ENCODE measurements at regions not wholly inside any gene's neighbourhood (a gene's known extent, or its start where the extent isn't known, plus 50 kb on each side); places are given as distances from the start of the nearest gene placed in this dataset.

DNA sequence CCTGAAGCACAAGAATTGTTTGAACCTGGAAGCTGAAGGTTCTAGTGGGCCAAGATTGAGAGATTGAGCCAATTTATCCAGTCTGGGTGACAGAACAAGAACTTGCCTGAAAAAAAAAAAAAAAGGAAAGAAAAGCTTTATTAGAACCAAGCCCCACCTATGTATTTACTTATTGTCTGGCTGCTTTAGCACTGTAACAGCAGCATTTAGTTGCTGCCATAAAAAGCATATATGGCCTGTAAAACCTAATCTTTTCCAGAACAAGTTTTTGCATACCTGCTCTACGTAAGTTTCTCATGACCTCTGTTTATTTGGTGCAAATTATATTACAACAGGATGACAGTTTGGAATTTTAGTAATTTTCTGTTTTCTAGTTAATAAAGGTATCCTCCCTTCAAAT is 1565.6 kb upstream of the LRRTM1 start:
- Histone ChIP-seq H3K9ac (ENCODE audit: low read depth, low read length) (no peak overlapping the region), H3K36me3 (ENCODE audit: control insufficient read depth, insufficient read depth, low read length) (no peaks in the 10 kb centered on the region)

DNA sequence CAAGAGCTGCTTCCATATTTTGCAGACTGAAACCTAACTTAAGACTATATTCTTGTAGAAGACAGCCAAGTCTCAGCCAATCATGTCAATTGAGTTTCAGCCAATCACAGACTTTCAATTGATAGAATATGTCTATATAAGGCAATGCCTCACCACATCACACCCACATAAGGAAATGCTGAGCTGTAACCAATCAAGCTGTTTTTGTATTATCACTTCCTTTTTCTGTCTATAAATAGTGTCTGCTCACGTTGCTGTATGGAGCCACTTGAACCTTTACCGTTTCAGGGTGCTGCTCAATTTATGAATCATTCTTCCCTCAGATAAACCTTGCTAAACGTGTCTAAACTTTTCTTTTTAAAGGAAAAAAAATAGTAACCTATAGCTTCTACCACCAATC is 1554.4 kb upstream of the LRRTM1 start:
- Histone ChIP-seq H3K27me3 (ENCODE audit: control insufficient read depth, insufficient read depth, low read length) (no peaks in the 10 kb centered on the region), H3K9me3 (ENCODE audit: control insufficient read depth, insufficient read depth, low read length) (no peaks in the 10 kb centered on the region), H3K4me3 (ENCODE audit: low read depth, low read length) (no peak overlapping the region), H3K9ac (ENCODE audit: low read depth, low read length) (no peak overlapping the region), H3K36me3 (ENCODE audit: control insufficient read depth, insufficient read depth, low read length) (no peaks in the 10 kb centered on the region), H3K4me1 (ENCODE audit: control insufficient read depth, insufficient read depth, low read length) (no peaks in the 10 kb centered on the region)

More for the DNA sequence above, 1565.6 kb upstream of the LRRTM1 start:
- H3K4me1 ChIP-seq (ENCODE audit: control insufficient read depth, insufficient read depth, low read length) = no peaks in the 10 kb centered on the region
- no peaks in the 10 kb centered on the region for H3K27me3 ChIP-seq (ENCODE audit: control insufficient read depth, insufficient read depth, low read length)
- H3K4me3 ChIP-seq (ENCODE audit: low read depth, low read length) = no peak overlapping the region
- no peaks in the 10 kb centered on the region for H3K9me3 ChIP-seq (ENCODE audit: control insufficient read depth, insufficient read depth, low read length)

DNA sequence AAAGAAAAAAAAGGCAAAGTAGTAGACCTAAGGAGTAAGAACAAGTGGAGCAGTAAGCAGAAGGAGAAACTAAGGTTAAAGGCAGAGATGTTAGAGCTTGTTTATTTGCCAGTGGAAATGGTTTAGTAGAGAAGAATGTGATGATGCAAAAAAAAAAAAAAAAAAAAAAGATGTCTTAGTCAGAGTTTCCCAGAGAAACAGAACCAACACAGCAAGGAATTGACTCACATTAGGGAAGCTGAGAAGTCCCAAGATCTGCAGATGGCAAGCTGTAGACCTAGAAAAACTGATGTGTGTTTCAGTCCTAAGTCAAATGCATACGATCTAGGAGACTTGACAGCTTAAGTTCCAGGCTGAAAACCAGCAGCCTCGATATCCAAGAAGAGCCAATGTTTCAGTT is 1548.8 kb upstream of the LRRTM1 start:
- H3K9me3 ChIP-seq (ENCODE audit: control insufficient read depth, insufficient read depth, low read length) = no peaks in the 10 kb centered on the region
- H3K27me3 ChIP-seq (ENCODE audit: control insufficient read depth, insufficient read depth, low read length) = no peaks in the 10 kb centered on the region
- H3K4me1 ChIP-seq (ENCODE audit: control insufficient read depth, insufficient read depth, low read length) = no peaks in the 10 kb centered on the region
- no peak overlapping the region for H3K4me3 ChIP-seq (ENCODE audit: low read depth, low read length)
- no peak overlapping the region for H3K9ac ChIP-seq (ENCODE audit: low read depth, low read length)
- H3K36me3 ChIP-seq (ENCODE audit: control insufficient read depth, insufficient read depth, low read length) = no peaks in the 10 kb centered on the region

DNA sequence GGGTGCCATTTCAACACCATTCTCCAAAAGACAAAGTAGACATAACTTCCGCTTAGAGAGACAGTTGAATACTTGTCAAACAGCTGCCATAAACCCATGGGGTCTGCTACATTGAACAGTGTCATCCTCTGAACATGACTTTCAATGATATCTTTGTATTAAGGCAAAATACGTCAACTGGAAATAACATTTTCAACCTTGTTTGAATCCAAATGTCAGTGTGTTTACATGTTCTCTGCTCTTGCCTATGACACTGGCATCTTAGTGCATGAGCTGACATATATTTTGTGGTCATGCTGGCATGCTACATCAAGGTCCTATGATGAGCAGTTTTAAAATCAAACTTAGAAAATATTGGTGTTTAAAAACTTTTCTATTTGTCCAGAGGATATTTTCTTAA is 1548.1 kb upstream of the LRRTM1 start:
- Histone ChIP-seq H3K9me3 (ENCODE audit: control insufficient read depth, insufficient read depth, low read length) (no peaks in the 10 kb centered on the region), H3K36me3 (ENCODE audit: control insufficient read depth, insufficient read depth, low read length) (no peaks in the 10 kb centered on the region), H3K27me3 (ENCODE audit: control insufficient read depth, insufficient read depth, low read length) (no peaks in the 10 kb centered on the region), H3K4me3 (ENCODE audit: low read depth, low read length) (no peak overlapping the region), H3K9ac (ENCODE audit: low read depth, low read length) (no peak overlapping the region), H3K4me1 (ENCODE audit: control insufficient read depth, insufficient read depth, low read length) (no peaks in the 10 kb centered on the region)

DNA sequence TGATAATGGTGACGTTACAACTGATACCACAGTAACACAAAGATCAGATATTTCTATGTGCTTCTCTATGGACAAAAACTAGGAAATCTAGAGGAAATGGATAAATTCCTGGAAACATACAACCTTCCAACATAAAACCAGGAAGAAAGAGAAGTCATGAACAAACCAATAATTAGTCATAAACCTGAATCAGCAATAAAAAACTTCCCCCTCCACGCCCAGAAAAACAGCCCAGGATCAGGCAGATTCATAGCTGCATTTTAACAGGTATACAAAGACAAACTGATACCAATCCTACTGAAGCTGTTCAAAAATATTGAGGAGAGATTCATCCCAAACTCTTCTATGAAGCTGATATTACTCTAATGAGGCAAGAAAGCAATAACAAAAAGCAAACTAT is 1535.2 kb upstream of the LRRTM1 start:
- no peaks in the 10 kb centered on the region for H3K9me3 ChIP-seq (ENCODE audit: control insufficient read depth, insufficient read depth, low read length)
- H3K27me3 ChIP-seq (ENCODE audit: control insufficient read depth, insufficient read depth, low read length) = no peaks in the 10 kb centered on the region
- no peak overlapping the region for H3K4me3 ChIP-seq (ENCODE audit: low read depth, low read length)
- H3K4me1 ChIP-seq (ENCODE audit: control insufficient read depth, insufficient read depth, low read length) = no peaks in the 10 kb centered on the region
- H3K36me3 ChIP-seq (ENCODE audit: control insufficient read depth, insufficient read depth, low read length) = no peaks in the 10 kb centered on the region
- no peak overlapping the region for H3K9ac ChIP-seq (ENCODE audit: low read depth, low read length)

DNA sequence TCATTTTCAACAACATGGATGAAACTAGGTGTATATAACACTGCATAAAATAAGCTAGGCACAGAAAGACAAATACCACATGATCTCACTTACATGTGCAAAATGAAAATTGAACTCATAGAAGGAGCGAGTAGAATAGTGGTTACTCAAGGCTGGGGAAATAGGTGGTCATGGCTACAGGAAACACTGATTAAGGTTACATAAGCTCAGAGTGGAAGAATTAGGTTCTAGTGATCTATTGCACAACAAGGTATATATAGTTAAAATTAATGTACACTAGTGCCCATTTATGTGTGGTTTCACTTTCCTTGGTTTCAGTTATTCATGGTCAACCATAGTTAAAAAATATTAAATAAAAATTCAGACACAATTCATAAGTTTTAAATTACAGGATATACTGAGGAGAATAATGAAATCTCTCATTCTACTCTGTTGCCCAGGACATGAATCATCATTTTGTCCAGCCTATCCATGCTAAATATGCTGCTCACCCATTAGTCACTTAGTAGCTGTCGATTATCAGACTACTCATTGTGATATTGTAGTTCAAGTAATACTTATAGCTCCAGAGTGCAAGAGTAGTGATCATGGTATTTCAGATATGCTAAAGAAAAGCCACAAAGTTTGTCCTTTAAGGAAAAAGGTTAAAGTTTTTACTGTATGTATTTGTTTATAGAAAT is 1530.9 kb upstream of the LRRTM1 start:
- Histone ChIP-seq H3K36me3 (ENCODE audit: control insufficient read depth, insufficient read depth, low read length) (no peaks in the 10 kb centered on the region), H3K9me3 (ENCODE audit: control insufficient read depth, insufficient read depth, low read length) (no peaks in the 10 kb centered on the region), H3K4me3 (ENCODE audit: low read depth, low read length) (no peak overlapping the region), H3K9ac (ENCODE audit: low read depth, low read length) (no peak overlapping the region), H3K27me3 (ENCODE audit: control insufficient read depth, insufficient read depth, low read length) (no peaks in the 10 kb centered on the region), H3K4me1 (ENCODE audit: control insufficient read depth, insufficient read depth, low read length) (no peaks in the 10 kb centered on the region)

DNA sequence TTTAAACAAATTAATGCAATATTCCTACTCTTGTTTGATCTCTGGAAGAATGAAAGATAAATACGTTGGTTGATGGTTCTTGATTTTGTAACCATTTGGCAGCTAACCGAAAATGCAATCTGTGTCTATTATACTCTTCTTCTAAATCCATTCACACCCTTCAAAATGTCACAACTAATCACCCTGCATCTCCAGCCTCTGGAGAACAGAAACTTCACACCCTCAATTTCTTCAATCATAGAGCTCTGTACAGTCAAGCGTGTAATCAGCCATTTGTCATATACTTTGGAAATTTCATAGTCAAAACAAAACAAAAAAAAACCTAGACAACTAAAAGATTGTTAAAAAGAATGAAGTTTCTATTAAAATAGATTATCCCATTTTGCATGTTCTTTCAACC is 1482.3 kb upstream of the LRRTM1 start:
- no peak overlapping the region for H3K4me3 ChIP-seq (ENCODE audit: low read depth, low read length)
- H3K9me3 ChIP-seq (ENCODE audit: control insufficient read depth, insufficient read depth, low read length) = no peaks in the 10 kb centered on the region
- H3K4me1 ChIP-seq (ENCODE audit: control insufficient read depth, insufficient read depth, low read length) = no peaks in the 10 kb centered on the region
- H3K9ac ChIP-seq (ENCODE audit: low read depth, low read length) = no peak overlapping the region
- H3K36me3 ChIP-seq (ENCODE audit: control insufficient read depth, insufficient read depth, low read length) = no peaks in the 10 kb centered on the region
- H3K27me3 ChIP-seq (ENCODE audit: control insufficient read depth, insufficient read depth, low read length) = no peaks in the 10 kb centered on the region

DNA sequence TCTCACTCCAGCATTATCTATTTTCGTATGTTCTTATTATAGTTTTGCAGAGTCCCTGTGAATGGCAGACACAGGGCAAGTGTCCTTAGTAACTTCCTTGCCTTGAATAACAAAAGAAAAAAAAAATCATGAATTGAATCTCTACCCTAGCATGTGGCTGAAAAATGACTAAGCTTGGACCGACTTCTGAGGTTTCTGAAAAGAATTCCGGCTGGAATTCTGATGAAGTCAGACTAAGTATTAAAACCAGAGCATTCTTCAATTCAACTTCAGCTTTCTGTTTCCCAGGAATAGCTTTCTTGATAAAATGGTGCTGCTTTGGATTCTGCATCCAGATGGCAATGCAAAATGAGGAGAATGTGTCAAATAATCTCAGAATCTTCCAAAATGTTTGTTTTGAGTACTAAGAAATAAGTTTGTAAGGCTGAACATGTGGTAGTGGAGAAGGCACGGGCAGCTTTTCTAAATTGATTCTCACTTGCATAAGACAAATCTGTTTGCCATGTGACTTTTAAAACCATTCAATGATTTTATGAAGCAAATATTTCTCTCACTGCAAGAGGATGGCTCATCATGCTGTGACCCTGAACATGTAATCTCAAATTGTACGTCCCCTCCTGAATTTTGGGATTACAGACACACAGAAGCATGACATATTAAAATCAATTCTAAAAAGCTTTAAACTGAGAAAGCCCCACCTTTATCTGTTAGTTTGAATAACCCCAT is 1462.8 kb upstream of the LRRTM1 start:
- Histone ChIP-seq H3K36me3 (ENCODE audit: control insufficient read depth, insufficient read depth, low read length) (no peaks in the 10 kb centered on the region), H3K4me3 (ENCODE audit: low read depth, low read length) (no peak overlapping the region), H3K27me3 (ENCODE audit: control insufficient read depth, insufficient read depth, low read length) (no peaks in the 10 kb centered on the region), H3K9me3 (ENCODE audit: control insufficient read depth, insufficient read depth, low read length) (no peaks in the 10 kb centered on the region), H3K9ac (ENCODE audit: low read depth, low read length) (no peak overlapping the region), H3K4me1 (ENCODE audit: control insufficient read depth, insufficient read depth, low read length) (no peaks in the 10 kb centered on the region)

DNA sequence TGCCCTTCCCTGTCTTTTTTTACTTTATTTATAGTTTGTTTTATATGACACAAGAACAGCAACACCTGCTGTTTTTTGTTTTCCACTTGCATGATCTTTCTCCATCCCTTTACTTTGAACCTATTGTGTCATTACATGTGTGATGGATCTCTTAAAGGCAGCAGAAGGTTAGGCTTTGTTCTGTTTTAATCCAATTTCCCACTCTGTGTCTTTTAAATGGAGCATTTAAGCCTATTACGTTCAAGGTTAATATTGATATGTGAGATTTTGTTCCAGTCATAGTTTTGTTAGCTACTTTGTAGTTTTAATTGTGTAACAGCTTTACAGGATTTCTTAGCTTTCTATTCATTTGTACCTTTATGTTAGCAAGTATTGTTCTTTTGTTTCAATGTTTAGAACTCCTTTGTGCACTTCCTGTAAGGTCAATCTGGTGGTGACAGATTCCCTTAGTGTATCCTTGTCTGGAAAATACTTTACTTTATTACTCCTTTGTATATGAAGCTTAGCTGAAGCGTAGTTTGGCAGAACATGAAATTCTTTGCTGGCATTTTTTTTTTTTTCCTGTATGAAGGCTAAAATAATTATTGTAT is 1443.0 kb upstream of the LRRTM1 start:
- H3K4me1 ChIP-seq (ENCODE audit: control insufficient read depth, insufficient read depth, low read length) = no peaks in the 10 kb centered on the region
- no peaks in the 10 kb centered on the region for H3K36me3 ChIP-seq (ENCODE audit: control insufficient read depth, insufficient read depth, low read length)
- no peaks in the 10 kb centered on the region for H3K9me3 ChIP-seq (ENCODE audit: control insufficient read depth, insufficient read depth, low read length)
- no peak overlapping the region for H3K9ac ChIP-seq (ENCODE audit: low read depth, low read length)
- H3K27me3 ChIP-seq (ENCODE audit: control insufficient read depth, insufficient read depth, low read length) = no peaks in the 10 kb centered on the region
- H3K4me3 ChIP-seq (ENCODE audit: low read depth, low read length) = no peak overlapping the region

DNA sequence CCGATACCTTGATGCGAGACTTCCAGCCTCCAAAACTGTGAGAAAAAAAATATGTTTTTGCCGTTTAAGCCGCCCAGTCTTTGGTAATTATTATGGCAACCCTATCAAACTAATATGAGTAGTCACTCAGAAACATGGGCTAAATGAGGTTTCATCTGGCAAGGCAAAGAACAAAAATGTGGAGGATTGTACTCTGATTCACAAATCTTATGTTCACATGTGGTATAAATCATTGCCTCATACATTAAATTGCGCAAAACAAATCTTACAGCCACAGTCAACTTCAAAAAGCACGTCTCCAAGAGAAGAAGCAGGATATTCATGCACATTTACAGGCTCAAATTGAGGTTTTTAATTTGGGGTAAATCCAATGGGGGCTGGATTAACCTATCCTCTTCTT is 1435.4 kb upstream of the LRRTM1 start:
- H3K4me3 ChIP-seq (ENCODE audit: low read depth, low read length) = no peak overlapping the region
- no peaks in the 10 kb centered on the region for H3K9me3 ChIP-seq (ENCODE audit: control insufficient read depth, insufficient read depth, low read length)
- H3K27me3 ChIP-seq (ENCODE audit: control insufficient read depth, insufficient read depth, low read length) = no peaks in the 10 kb centered on the region
- no peak overlapping the region for H3K9ac ChIP-seq (ENCODE audit: low read depth, low read length)
- no peaks in the 10 kb centered on the region for H3K4me1 ChIP-seq (ENCODE audit: control insufficient read depth, insufficient read depth, low read length)
- H3K36me3 ChIP-seq (ENCODE audit: control insufficient read depth, insufficient read depth, low read length) = no peaks in the 10 kb centered on the region

DNA sequence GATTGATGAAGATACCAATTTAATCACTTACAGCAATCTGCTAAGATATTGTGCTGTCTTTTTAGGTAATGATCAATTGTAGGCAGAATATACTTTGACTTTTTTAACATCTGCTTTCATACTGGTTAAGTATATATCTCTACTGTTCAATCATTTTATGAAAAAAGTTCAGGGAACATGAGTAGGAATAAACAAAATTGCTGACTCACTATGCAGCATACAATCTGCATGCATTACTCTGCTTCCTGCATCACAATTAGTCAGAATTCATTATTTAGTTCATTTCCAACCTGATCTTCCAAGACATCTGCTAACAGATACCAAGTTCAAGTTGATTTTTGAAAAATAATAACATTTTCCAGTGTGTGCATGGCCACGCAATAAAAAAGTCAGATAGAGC is 1430.4 kb upstream of the LRRTM1 start:
- Histone ChIP-seq H3K4me1 (ENCODE audit: control insufficient read depth, insufficient read depth, low read length) (no peaks in the 10 kb centered on the region), H3K36me3 (ENCODE audit: control insufficient read depth, insufficient read depth, low read length) (no peaks in the 10 kb centered on the region), H3K4me3 (ENCODE audit: low read depth, low read length) (no peak overlapping the region), H3K27me3 (ENCODE audit: control insufficient read depth, insufficient read depth, low read length) (no peaks in the 10 kb centered on the region), H3K9ac (ENCODE audit: low read depth, low read length) (no peak overlapping the region), H3K9me3 (ENCODE audit: control insufficient read depth, insufficient read depth, low read length) (no peaks in the 10 kb centered on the region)

DNA sequence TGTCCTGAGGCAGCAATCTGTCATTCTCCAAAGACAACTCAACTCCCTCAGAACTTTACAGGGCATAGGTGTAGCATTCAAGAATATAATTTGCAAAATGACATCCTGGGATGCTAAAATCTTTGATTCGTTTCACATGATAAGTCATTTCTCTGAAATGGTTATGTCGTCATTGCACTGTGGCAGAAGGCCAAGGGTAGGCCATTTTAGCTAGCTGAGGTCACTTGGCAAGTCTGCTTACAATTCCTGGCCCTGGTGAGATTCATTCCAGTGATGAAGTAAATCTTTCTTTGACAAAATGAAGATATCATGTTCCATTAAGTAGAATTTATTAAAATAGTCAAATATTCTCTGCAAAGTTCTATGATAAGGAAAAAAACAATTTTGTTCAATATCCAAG is 1410.3 kb upstream of the LRRTM1 start:
- H3K9ac ChIP-seq (ENCODE audit: low read depth, low read length) = no peak overlapping the region
- no peak overlapping the region for H3K4me3 ChIP-seq (ENCODE audit: low read depth, low read length)
- H3K27me3 ChIP-seq (ENCODE audit: control insufficient read depth, insufficient read depth, low read length) = no peaks in the 10 kb centered on the region
- no peaks in the 10 kb centered on the region for H3K9me3 ChIP-seq (ENCODE audit: control insufficient read depth, insufficient read depth, low read length)
- H3K36me3 ChIP-seq (ENCODE audit: control insufficient read depth, insufficient read depth, low read length) = no peaks in the 10 kb centered on the region
- H3K4me1 ChIP-seq (ENCODE audit: control insufficient read depth, insufficient read depth, low read length) = no peaks in the 10 kb centered on the region
